ENCODE measurements at regions not wholly inside any gene's neighbourhood (a gene's known extent, or its start where the extent isn't known, plus 50 kb on each side); places are given as distances from the start of the nearest gene placed in this dataset.

DNA sequence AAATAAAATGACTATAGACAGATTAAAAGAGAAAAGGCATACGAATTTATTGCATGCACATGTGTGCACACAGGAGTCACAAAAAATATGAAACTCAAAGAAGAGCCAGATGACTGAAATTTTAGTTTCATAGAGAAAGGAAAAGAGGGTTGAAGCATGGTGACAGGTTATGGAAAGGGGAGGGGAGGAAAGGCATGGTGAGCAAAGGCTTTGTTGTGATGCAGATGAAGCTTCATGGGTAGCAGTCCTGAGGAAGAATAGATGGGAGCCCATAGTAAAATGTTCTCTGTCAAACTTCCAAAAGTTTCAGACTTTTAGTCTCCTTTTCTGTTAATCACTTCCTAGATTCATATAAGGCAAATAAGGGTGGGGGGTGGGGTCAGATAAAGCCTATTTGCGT, 612.7 kb upstream of the ATP2B1 start:
- H3K9ac ChIP-seq (ENCODE audit: low read depth in 2 of 2, low read length in 2 of 2) = no peak overlapping the region
- intact Hi-C loops (cut with DNase I) = no loop called here
- H3K4me3 ChIP-seq = no peak overlapping the region
- no peak overlapping the region for H3K27ac ChIP-seq
- no peaks in the 10 kb centered on the region for H3K27me3 ChIP-seq
- no peaks in the 10 kb centered on the region for H3K9me3 ChIP-seq
- no peaks in the 10 kb centered on the region for H3K4me1 ChIP-seq
- no peak for DNase-seq
- TF ChIP-seq, protein P1, sequence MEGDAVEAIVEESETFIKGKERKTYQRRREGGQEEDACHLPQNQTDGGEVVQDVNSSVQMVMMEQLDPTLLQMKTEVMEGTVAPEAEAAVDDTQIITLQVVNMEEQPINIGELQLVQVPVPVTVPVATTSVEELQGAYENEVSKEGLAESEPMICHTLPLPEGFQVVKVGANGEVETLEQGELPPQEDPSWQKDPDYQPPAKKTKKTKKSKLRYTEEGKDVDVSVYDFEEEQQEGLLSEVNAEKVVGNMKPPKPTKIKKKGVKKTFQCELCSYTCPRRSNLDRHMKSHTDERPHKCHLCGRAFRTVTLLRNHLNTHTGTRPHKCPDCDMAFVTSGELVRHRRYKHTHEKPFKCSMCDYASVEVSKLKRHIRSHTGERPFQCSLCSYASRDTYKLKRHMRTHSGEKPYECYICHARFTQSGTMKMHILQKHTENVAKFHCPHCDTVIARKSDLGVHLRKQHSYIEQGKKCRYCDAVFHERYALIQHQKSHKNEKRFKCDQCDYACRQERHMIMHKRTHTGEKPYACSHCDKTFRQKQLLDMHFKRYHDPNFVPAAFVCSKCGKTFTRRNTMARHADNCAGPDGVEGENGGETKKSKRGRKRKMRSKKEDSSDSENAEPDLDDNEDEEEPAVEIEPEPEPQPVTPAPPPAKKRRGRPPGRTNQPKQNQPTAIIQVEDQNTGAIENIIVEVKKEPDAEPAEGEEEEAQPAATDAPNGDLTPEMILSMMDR (IDR thresholded peaks at IDR 0.05) = no peak
- H3K36me3 ChIP-seq = no peaks in the 10 kb centered on the region

DNA sequence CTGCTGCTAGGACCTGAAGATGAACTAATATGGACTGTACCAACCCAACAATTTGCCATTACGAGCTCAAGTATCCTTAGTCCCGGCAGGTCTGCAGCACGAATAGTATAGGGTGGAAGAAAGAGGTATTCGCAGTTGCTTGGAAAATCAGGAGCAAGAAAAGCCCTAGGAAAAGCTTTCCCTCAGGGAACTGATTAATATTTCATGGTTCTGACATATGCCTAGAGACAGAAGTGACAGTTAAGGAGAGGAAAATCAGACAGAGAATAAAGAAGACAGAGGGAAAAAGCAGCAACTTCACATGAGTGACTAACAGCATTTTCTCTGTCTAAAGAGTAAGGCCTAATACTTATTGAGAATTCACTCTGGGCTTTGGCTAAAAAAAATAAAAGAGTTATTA, 602.9 kb upstream of the ATP2B1 start:
- H3K9me3 ChIP-seq = no peaks in the 10 kb centered on the region
- no peak overlapping the region for H3K4me3 ChIP-seq
- H3K4me1 ChIP-seq = no peaks in the 10 kb centered on the region
- H3K36me3 ChIP-seq = no peaks in the 10 kb centered on the region
- H3K9ac ChIP-seq (ENCODE audit: low read depth in 2 of 2, low read length in 2 of 2) = no peak overlapping the region
- H3K27me3 ChIP-seq = no peaks in the 10 kb centered on the region
- no peak for DNase-seq
- no peak overlapping the region for H3K27ac ChIP-seq
- intact Hi-C loops (cut with DNase I) = no loop called here
- TF ChIP-seq, protein P1 (IDR thresholded peaks at IDR 0.05) = no peak

DNA sequence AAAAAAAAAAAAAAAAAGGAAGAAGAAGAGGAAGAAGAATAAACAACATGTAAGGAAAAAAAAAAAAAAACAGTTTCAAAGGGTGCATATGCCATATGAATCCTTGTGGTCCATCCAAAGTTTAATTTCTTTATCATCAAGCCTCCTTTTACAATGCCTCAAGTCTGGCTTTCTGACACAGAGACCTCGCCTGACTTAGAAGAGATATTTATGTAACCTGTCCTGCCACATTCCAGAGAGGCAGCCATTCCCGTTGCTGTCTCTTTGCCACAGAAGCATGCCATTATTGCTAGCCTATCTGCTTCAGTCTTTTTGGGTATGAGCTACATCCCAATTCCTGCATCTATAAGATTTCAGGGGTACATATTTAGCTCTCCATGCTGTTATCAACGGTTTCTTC, 596.7 kb upstream of the ATP2B1 start:
- no peak for DNase-seq
- Histone ChIP-seq H3K4me1 (no peaks in the 10 kb centered on the region), H3K9me3 (no peaks in the 10 kb centered on the region), H3K27me3 (no peaks in the 10 kb centered on the region), H3K4me3 (no peak overlapping the region), H3K36me3 (no peaks in the 10 kb centered on the region), H3K27ac (no peak overlapping the region), H3K9ac (ENCODE audit: low read depth in 2 of 2, low read length in 2 of 2) (no peak overlapping the region)
- TF ChIP-seq, protein P1 (IDR thresholded peaks at IDR 0.05) = no peak
- intact Hi-C loops (cut with DNase I) = no loop called here

DNA sequence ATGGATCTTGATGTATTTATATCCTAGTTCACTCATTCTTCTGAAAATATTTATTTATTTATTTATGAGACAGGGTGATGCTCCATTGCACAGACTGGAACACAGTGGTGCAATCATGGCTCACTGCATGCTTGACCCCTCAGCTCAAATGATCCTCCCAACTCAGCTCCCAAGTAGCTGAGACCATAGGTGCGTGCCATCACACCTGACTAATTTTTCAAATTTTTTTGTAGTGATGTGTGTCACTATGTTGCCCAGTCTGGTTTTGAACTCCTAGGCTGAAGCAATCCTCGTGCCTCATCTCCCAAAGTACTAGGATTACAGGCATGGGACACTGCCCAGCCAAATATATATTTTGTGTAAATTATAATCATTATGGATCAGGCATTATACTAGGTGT, 595.6 kb upstream of the ATP2B1 start:
- no peaks in the 10 kb centered on the region for H3K9me3 ChIP-seq
- H3K36me3 ChIP-seq = no peaks in the 10 kb centered on the region
- H3K4me3 ChIP-seq = no peak overlapping the region
- H3K27ac ChIP-seq = no peak overlapping the region
- H3K27me3 ChIP-seq = no peaks in the 10 kb centered on the region
- no peak for DNase-seq
- no peak overlapping the region for H3K9ac ChIP-seq (ENCODE audit: low read depth in 2 of 2, low read length in 2 of 2)
- TF ChIP-seq, protein P1 (IDR thresholded peaks at IDR 0.05) = no peak
- intact Hi-C loops (cut with DNase I) = no loop called here
- H3K4me1 ChIP-seq = no peaks in the 10 kb centered on the region

DNA sequence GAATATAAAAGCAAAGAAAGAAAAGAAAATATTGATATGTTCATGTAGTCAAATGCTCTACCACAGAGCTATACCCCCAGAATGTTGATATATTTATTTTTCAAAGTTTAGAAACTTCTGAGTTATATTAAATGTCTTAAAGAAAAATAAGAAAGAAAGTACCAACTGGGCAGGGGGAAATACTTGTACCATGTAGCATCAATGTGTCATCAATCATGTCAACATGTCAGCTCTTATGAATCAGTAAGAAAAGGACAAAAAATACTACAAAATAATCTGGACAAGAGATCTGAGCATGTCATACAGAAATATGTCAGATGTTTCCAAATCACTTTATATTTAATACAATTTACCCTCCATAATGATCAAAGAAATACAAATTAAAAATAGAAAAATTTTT, 595.1 kb upstream of the ATP2B1 start:
- TF ChIP-seq, protein P1 (IDR thresholded peaks at IDR 0.05) = no peak
- intact Hi-C loops (cut with DNase I) = no loop called here

More for the DNA sequence above, 595.1 kb upstream of the ATP2B1 start:
- Histone ChIP-seq H3K9me3 (no peaks in the 10 kb centered on the region), H3K27me3 (no peaks in the 10 kb centered on the region), H3K27ac (no peak overlapping the region), H3K4me3 (no peak overlapping the region), H3K4me1 (no peaks in the 10 kb centered on the region), H3K9ac (ENCODE audit: low read depth in 2 of 2, low read length in 2 of 2) (no peak overlapping the region), H3K36me3 (no peaks in the 10 kb centered on the region)
- no peak for DNase-seq

Measured in colonic mucosa (tissue), 4 donors.